GM12801 (cell line): ENCODE measurements at regions not wholly inside any gene's neighbourhood (a gene's known extent, or its start where the extent isn't known, plus 50 kb on each side); places are given as distances from the start of the nearest gene placed in this dataset.

Experiments
- TF ChIP-seq, protein P1 (sequence below): IDR thresholded peaks from one replicate; pipeline ENCODE4 v1.5.1; 2011; ENCODE audit warnings: control low read depth; ENCODE audit not compliant: insufficient read length; ENCODE audit errors: extremely low read depth

DNA sequence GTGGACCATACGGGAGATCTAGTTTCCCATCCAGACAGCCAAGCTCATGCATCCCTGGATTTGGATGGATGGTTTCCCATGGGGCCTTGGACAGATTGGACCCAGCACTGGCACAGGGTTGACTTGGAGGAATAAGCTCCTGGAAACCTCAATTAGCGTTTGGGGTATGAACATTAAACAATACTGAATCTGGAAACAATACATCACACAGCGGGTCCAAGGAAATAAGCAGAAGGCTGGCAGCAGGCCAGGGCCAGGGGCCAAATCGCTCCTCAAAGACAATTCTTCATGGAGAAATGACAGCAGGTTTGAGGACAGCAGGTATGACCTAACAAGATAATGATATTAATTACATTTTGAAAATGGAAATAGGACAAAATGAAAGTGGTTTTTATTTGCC is 540.6 kb downstream of the RIT2 start:
- TF ChIP-seq, protein P1, sequence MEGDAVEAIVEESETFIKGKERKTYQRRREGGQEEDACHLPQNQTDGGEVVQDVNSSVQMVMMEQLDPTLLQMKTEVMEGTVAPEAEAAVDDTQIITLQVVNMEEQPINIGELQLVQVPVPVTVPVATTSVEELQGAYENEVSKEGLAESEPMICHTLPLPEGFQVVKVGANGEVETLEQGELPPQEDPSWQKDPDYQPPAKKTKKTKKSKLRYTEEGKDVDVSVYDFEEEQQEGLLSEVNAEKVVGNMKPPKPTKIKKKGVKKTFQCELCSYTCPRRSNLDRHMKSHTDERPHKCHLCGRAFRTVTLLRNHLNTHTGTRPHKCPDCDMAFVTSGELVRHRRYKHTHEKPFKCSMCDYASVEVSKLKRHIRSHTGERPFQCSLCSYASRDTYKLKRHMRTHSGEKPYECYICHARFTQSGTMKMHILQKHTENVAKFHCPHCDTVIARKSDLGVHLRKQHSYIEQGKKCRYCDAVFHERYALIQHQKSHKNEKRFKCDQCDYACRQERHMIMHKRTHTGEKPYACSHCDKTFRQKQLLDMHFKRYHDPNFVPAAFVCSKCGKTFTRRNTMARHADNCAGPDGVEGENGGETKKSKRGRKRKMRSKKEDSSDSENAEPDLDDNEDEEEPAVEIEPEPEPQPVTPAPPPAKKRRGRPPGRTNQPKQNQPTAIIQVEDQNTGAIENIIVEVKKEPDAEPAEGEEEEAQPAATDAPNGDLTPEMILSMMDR: no peak

DNA sequence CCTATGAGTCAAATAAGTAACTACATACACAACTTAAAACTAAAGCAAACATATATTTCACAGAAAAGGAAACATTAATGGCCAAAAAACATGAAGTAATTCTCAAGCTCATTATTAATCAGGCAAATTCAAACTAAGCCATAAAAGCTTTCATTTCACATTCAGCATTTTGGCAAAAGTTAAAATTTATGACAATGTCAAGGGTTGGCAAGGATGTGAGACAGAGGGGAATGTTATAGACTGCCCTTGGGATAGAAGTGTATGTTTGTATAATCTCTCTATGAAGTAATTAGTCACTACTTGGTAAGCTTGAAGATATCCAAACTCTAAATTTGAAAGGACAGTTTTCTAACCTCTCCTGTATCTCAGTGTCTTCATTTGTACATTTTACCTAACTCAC is 539.4 kb downstream of the RIT2 start:
- TF ChIP-seq, protein P1: no peak

DNA sequence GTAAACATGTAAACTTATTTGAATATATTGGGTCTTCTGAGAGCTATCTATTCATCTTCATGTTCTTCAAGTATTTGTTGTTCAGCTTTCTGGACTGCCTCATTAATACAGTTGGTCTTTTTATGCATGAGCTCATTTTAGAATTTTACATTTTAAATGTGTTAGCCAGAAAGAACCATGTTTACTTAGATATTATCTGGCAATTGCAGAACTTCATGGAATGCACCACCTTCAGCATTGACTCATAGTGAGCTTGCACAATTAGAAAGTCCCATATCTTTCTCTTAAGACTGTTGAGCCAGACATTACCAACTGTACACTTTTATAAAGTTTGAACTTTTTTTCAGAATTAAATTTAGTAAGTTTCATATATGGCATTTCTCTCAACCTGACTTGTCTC is 536.7 kb downstream of the RIT2 start:
- TF ChIP-seq, protein P1: no peak

DNA sequence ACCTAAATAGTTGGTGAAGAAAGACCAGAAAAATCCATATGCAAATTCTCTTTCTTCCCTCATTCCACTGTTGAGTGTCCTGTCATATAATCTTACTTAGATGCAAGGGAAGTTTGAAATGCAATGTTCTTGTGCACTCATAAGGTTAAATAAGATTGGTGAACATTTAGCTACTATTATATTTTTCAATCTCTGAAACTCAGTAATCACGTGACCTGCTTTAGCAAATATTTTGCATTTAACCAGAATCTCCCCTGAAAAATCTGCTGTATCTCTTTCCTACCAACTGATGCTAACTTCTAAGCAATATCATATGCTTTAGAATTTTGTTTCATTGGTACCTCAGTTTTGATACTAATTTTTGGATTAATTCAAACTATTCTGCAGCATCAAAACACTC is 533.2 kb downstream of the RIT2 start:
- TF ChIP-seq, protein P1: no peak

DNA sequence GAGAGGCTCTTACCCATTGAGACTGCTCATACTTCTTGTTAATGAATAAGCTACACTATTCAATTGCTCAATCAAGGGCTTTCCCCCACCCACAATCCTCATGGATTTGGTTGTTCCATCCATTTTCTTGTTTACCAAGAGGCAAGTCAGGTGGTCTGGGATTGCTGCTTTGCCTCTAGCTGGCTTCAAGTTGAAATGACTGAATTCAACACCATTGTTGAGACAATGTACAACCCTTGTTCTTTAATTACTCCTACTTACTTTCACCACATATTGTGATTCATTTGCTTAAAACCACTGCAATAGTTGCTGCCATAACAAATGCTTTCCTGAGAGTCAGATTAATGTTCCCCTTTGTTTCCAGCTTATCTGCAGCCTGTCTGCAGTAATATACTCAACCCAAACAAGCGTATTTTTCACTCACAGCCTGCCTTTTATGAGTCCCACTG is 532.2 kb downstream of the RIT2 start:
- TF ChIP-seq, protein P1: no peak

DNA sequence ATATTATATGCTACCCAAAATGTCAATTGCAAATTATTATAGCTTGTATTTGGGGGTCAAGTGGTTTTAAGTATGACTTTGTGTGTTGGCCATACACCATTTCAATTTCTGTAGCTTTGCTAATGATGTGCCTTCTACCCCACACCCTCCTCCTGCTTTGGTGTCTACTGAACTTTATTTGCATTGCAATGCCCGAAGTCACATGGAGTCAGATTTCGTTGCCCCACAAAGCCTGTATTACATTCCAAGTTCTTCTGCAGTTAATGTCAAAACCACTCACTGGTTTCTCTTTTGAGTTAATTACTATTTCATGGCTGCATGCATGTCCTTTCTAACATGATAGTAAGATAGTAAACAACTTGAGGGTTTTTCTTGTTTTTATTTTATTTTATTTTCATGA is 528.9 kb downstream of the RIT2 start:
- TF ChIP-seq, protein P1: no peak

DNA sequence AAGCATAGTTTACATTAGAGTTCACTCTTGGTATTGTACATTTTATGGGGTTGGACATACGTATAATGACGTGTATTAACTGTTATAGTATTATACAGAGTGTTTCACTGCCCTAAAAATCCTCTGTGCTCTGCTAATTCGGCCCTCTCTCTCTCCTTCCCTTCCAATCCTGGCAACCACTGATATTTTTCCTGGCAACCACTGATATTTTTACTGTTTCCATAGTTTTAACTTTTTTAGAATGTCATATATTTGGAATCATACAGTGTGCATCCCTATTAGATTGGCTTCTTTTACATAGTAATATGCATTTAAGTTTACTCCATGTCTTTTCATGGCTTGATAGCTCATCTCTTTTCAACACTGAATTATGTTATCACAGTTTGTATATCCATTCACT is 526.7 kb downstream of the RIT2 start:
- TF ChIP-seq, protein P1: no peak

DNA sequence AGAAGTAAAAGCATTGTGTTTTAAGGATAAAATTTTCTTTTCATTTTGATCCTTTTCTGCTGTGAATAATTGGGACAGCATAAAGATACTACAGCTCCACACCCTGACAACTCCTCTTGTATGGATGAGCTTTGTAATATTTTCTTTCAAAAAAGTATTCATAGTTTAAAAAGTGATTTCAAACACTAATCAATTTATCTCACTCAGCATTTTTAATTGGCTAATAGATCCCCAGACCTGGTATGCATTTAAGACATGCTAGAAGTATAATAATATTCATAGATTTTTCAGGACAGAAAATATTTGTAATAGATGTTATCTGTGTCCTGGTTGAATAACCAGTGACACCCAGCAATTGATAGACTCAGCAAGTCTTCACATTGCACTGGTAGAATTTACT is 510.7 kb downstream of the RIT2 start:
- TF ChIP-seq, protein P1: no peak
